Caco-2 (cell line): ENCODE measurements at regions not wholly inside any gene's neighbourhood (a gene's known extent, or its start where the extent isn't known, plus 50 kb on each side); places are given as distances from the start of the nearest gene placed in this dataset.

Experiments
- BruUV-seq: library from RNA; stranded (reverse); fragments of 400-500 nt; replicated peaks from 2 replicates; lab custom pipeline; 2021; lab: Mats Ljungman, UMichigan
- CTCF ChIA-PET: fragments of 300-600 bp; sonication (Branson Sonifier 250); formaldehyde crosslinking; loops from one replicate; lab custom pipeline; 2022; ENCODE audit warnings: antibody characterized with exemption; lab: Charles Lee
- POLR2A ChIA-PET: fragments of 300-600 bp; sonication (Branson Sonifier 250); formaldehyde crosslinking; loops from one replicate; lab custom pipeline; 2022; ENCODE audit warnings: antibody characterized with exemption; lab: Charles Lee
- DNase-seq, 2 experiments: peaks; one replicate each; pipeline versions ENCODE4 v3.0.0 to v3.0.0-alpha.2; 2020 to 2022
- H3K27me3 ChIP-seq: replicated peaks from 2 replicates; pipeline ENCODE4 v1.6.0; 2011; ENCODE audit warnings: low read length; ENCODE audit not compliant: control insufficient read depth, insufficient read depth
- H3K36me3 ChIP-seq: 2 replicates; pipeline ENCODE4 v1.5.1; 2011; ENCODE audit warnings: low read length; ENCODE audit not compliant: control insufficient read depth, insufficient read depth
- H3K4me1 ChIP-seq: fragments of 250-450 bp; sonication (Bioruptor Pico); 2 replicates; pipeline ENCODE4 v1.5.1; 2020; ENCODE audit warnings: mild to moderate bottlenecking
- H3K4me3 ChIP-seq: 2 replicates; pipeline ENCODE4 v1.5.1; 2011; ENCODE audit warnings: low read depth, mild to moderate bottlenecking, control low read depth, low read length
- H3K9me3 ChIP-seq: fragments of 250-450 bp; sonication (Bioruptor Pico); 2 replicates; pipeline ENCODE4 v1.5.1; 2020; ENCODE audit warnings: mild to moderate bottlenecking, moderate library complexity
- H3K27ac Mint-ChIP-seq: one replicate; pipeline ENCODE4 v1.8.0; 2022; ENCODE audit warnings: mixed read lengths; ENCODE audit not compliant: unreplicated experiment
- H3K27me3 Mint-ChIP-seq: one replicate; pipeline ENCODE4 v1.8.0; 2022; ENCODE audit warnings: mixed read lengths; ENCODE audit not compliant: insufficient read depth, unreplicated experiment
- H3K36me3 Mint-ChIP-seq: one replicate; pipeline ENCODE4 v1.8.0; 2022; ENCODE audit warnings: mild to moderate bottlenecking, mixed read lengths; ENCODE audit not compliant: insufficient read depth, unreplicated experiment
- H3K4me1 Mint-ChIP-seq: one replicate; pipeline ENCODE4 v1.8.0; 2022; ENCODE audit warnings: low read depth, mixed read lengths; ENCODE audit not compliant: unreplicated experiment
- H3K4me3 Mint-ChIP-seq: one replicate; pipeline ENCODE4 v1.8.0; 2022; ENCODE audit warnings: mild to moderate bottlenecking, moderate library complexity, mixed read lengths; ENCODE audit not compliant: unreplicated experiment
- H3K9me3 Mint-ChIP-seq: one replicate; pipeline ENCODE4 v1.8.0; 2022; ENCODE audit warnings: mixed read lengths; ENCODE audit not compliant: unreplicated experiment
- CTCF ChIP-seq, 2 experiments: fragments of 200-600 bp in 1 of 2; IDR thresholded peaks; 1 replicate in 1 of 2; 2 replicates in 1 of 2; pipeline versions ENCODE4 v1.5.1 to v1.8.0; 2011 to 2022; ENCODE audit warnings: antibody characterized with exemption in 1 of 2, control low read depth in 1 of 2, inconsistent platforms in 1 of 2, low read depth in 1 of 2, low read length in 1 of 2, mild to moderate bottlenecking in 1 of 2, moderate library complexity in 1 of 2; ENCODE audit not compliant: insufficient read depth in 1 of 2, severe bottlenecking in 1 of 2, unreplicated experiment in 1 of 2
- intact Hi-C: fragments of 100-400 bp; cut with micrococcal nuclease; formaldehyde crosslinking; loops from one replicate; pipeline ENCODE4 v1.10.0; 2022; ENCODE audit not compliant: unreplicated experiment

DNA sequence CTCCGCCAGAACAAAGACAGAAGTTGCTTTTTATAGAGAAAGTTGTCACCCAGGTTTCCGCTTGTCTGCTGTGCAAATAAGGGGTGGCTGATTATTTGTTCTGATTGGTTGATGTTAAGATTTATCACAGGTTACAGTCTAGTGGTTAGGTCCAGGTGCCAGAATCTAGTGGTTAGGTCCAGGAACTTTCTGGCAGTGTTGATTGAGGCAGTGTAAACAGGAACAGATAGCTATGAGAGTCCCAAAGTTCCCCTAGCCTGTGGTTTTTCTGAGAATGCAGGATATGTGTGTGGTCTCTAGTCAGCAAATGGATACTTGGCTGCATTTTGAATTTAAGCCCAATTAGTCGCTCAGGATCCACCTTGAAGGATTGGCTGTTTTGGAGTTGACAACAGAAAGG lies 148.0 kb downstream of the TMEM200A start:
- Histone ChIP-seq H3K4me1 (no peaks in the 10 kb centered on the region), H3K27me3 (no peaks in the 10 kb centered on the region), H3K4me3 (no peak overlapping the region), H3K36me3 (no peaks in the 10 kb centered on the region), H3K9me3 (no peaks in the 10 kb centered on the region)
- H3K27me3 Mint-ChIP-seq = peaks cover 8% of the 10 kb centered on the region
- no peak for TF ChIP-seq CTCF (IDR thresholded peaks at IDR 0.05; ENCODE audit: insufficient read depth in 1 of 2, low read depth in 1 of 2, low read length in 1 of 2, severe bottlenecking in 1 of 2, unreplicated experiment in 1 of 2)
- H3K4me1 Mint-ChIP-seq = no peaks in the 10 kb centered on the region
- ChIA-PET CTCF (no interaction called here), POLR2A (no interaction called here)
- H3K36me3 Mint-ChIP-seq = no peaks in the 10 kb centered on the region
- no peak overlapping the region for H3K27ac Mint-ChIP-seq
- DNase-seq = no peak
- no peak overlapping the region for H3K4me3 Mint-ChIP-seq
- intact Hi-C loops = no loop called here
- BruUV-seq = no TSS peak
- H3K9me3 Mint-ChIP-seq = no peaks in the 10 kb centered on the region

DNA sequence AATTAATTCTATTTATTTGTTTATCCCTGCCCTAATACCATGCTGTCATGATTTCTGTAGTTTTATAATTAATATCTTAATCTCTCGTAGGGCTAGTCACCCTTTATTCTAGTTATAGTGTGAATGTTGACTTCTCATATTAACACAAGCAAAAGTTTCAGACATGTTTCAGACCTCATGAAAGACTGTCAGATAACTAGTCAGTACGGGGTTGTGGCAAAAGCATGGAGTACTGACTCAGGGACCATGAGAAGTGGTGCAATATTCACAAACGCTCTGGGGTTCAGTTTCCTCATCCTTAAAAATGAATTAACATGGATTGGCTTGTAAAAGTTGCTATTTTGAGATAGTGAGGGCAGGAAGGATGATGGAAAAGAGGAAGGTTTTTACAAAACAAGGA lies 148.9 kb downstream of the TMEM200A start:
- POLR2A ChIA-PET = no interaction called here
- intact Hi-C loops = no loop called here
- no peaks in the 10 kb centered on the region for H3K9me3 Mint-ChIP-seq

GRCh38 chr6:130515306-130515705 lies 149.5 kb downstream of the TMEM200A start:
- intact Hi-C loops = no loop called here
- H3K36me3 Mint-ChIP-seq = no peaks in the 10 kb centered on the region
- CTCF ChIA-PET = interaction anchor here (0.5 kb wide), 1 partner anchor 354 kb away, joined by 3 read pairs; no protein-coding TSS in a partner anchor
- DNase-seq = no peak
- Histone ChIP-seq H3K9me3 (no peaks in the 10 kb centered on the region), H3K4me1 (no peaks in the 10 kb centered on the region), H3K27me3 (no peaks in the 10 kb centered on the region), H3K4me3 (no peak overlapping the region), H3K36me3 (no peaks in the 10 kb centered on the region)
- no peak for TF ChIP-seq CTCF (IDR thresholded peaks at IDR 0.05; ENCODE audit: insufficient read depth in 1 of 2, low read depth in 1 of 2, low read length in 1 of 2, severe bottlenecking in 1 of 2, unreplicated experiment in 1 of 2)
- no TSS peak for BruUV-seq
- H3K4me3 Mint-ChIP-seq = no peak overlapping the region
- POLR2A ChIA-PET = no interaction called here
- H3K4me1 Mint-ChIP-seq = no peaks in the 10 kb centered on the region
- no peak overlapping the region for H3K27ac Mint-ChIP-seq
- peaks cover 6% of the 10 kb centered on the region for H3K27me3 Mint-ChIP-seq
- H3K9me3 Mint-ChIP-seq = no peaks in the 10 kb centered on the region

More for the DNA sequence above, 148.9 kb downstream of the TMEM200A start:
- Histone ChIP-seq H3K27me3 (no peaks in the 10 kb centered on the region), H3K9me3 (no peaks in the 10 kb centered on the region), H3K36me3 (no peaks in the 10 kb centered on the region), H3K4me1 (no peaks in the 10 kb centered on the region), H3K4me3 (no peak overlapping the region)
- no peaks in the 10 kb centered on the region for H3K4me1 Mint-ChIP-seq
- CTCF ChIA-PET = no interaction called here
- H3K27ac Mint-ChIP-seq = no peak overlapping the region
- DNase-seq = no peak
- no peaks in the 10 kb centered on the region for H3K36me3 Mint-ChIP-seq
- H3K4me3 Mint-ChIP-seq = no peak overlapping the region
- peaks cover 6% of the 10 kb centered on the region for H3K27me3 Mint-ChIP-seq
- BruUV-seq = no TSS peak
- no peak for TF ChIP-seq CTCF (IDR thresholded peaks at IDR 0.05; ENCODE audit: insufficient read depth in 1 of 2, low read depth in 1 of 2, low read length in 1 of 2, severe bottlenecking in 1 of 2, unreplicated experiment in 1 of 2)
